ENCODE measurements at regions not wholly inside any gene's neighbourhood (a gene's known extent, or its start where the extent isn't known, plus 50 kb on each side); places are given as distances from the start of the nearest gene placed in this dataset.

- in situ Hi-C loops (cut with HindIII; ENCODE audit: low sequenced_read_pairs), result no loop called here
- TF ChIP-seq, protein P1, sequence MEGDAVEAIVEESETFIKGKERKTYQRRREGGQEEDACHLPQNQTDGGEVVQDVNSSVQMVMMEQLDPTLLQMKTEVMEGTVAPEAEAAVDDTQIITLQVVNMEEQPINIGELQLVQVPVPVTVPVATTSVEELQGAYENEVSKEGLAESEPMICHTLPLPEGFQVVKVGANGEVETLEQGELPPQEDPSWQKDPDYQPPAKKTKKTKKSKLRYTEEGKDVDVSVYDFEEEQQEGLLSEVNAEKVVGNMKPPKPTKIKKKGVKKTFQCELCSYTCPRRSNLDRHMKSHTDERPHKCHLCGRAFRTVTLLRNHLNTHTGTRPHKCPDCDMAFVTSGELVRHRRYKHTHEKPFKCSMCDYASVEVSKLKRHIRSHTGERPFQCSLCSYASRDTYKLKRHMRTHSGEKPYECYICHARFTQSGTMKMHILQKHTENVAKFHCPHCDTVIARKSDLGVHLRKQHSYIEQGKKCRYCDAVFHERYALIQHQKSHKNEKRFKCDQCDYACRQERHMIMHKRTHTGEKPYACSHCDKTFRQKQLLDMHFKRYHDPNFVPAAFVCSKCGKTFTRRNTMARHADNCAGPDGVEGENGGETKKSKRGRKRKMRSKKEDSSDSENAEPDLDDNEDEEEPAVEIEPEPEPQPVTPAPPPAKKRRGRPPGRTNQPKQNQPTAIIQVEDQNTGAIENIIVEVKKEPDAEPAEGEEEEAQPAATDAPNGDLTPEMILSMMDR (IDR thresholded peaks at IDR 0.05; ENCODE audit: low read depth, low read length), result no peak
- DNase-seq (ENCODE audit: low read depth, low spot score), result no peak
- H3K4me3 ChIP-seq (ENCODE audit: low read depth, low read length), result no peak overlapping the region
Observed at GRCh38 chr21:15986277-15986676, 256.5 kb downstream of the USP25 start.

- H3K4me3 ChIP-seq (ENCODE audit: low read depth, low read length), result no peak overlapping the region
- in situ Hi-C loops (cut with HindIII; ENCODE audit: low sequenced_read_pairs), result no loop called here
- TF ChIP-seq, protein P1 (IDR thresholded peaks at IDR 0.05; ENCODE audit: low read depth, low read length), result no peak
- DNase-seq (ENCODE audit: low read depth, low spot score), result peak; percentile 57
Observed at GRCh38 chr21:15992171-15992570, 262.4 kb downstream of the USP25 start.

GRCh38 chr21:15993951-15994350 is 264.2 kb downstream of the USP25 start:
- in situ Hi-C loops (cut with HindIII; ENCODE audit: low sequenced_read_pairs), result no loop called here
- no peak overlapping the region for H3K4me3 ChIP-seq (ENCODE audit: low read depth, low read length)
- TF ChIP-seq, protein P1 (IDR thresholded peaks at IDR 0.05; ENCODE audit: low read depth, low read length), result no peak
- DNase-seq (ENCODE audit: low read depth, low spot score), result no peak

GRCh38 chr21:15999741-16000140 is 270.0 kb downstream of the USP25 start:
- TF ChIP-seq, protein P1 (IDR thresholded peaks at IDR 0.05; ENCODE audit: low read depth, low read length), result no peak

DNA sequence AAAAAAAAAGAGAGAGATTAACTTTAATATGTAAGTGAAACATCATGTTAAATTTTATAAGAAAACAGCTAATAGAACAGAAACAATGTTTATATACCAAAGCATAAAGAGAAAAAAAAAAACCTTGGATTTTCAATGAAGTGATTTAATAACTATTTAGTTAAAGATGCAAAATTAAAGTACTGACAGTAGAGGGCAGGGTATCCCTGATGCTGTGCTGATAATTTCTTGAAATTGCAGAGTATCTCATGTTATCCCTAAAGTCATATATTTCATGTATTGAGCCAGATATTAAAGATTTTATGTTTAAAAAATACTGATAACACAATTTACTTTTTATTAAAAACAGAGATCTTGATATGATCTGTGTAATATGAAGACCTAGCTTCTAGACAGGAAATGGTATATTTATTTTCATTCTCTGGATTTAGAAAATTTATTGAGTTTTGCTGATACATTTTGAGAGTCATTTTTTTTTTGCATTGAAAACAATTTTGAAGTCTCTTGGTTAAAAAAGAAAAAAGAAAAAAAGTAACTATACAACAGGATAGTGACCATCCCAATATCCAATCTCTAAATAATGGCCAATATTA is 273.2 kb downstream of the USP25 start:
- peak; percentile 52 for DNase-seq (ENCODE audit: low read depth, low spot score)
- TF ChIP-seq, protein P1 (IDR thresholded peaks at IDR 0.05; ENCODE audit: low read depth, low read length), result peak; percentile 53
- in situ Hi-C loops (cut with HindIII; ENCODE audit: low sequenced_read_pairs), result no loop called here
- H3K4me3 ChIP-seq (ENCODE audit: low read depth, low read length), result no peak overlapping the region

More at GRCh38 chr21:15999741-16000140, 270.0 kb downstream of the USP25 start:
- in situ Hi-C loops (cut with HindIII; ENCODE audit: low sequenced_read_pairs), result no loop called here
- no peak for DNase-seq (ENCODE audit: low read depth, low spot score)
- H3K4me3 ChIP-seq (ENCODE audit: low read depth, low read length), result no peak overlapping the region

- in situ Hi-C loops (cut with HindIII; ENCODE audit: low sequenced_read_pairs), result no loop called here
- no peak overlapping the region for H3K4me3 ChIP-seq (ENCODE audit: low read depth, low read length)
- TF ChIP-seq, protein P1 (IDR thresholded peaks at IDR 0.05; ENCODE audit: low read depth, low read length), result no peak
- no peak for DNase-seq (ENCODE audit: low read depth, low spot score)
Observed at GRCh38 chr21:16004086-16004485, 274.3 kb downstream of the USP25 start.

Measured in astrocyte of the spinal cord (primary cell).